IMR-90 (cell line): ENCODE measurements at regions not wholly inside any gene's neighbourhood (a gene's known extent, or its start where the extent isn't known, plus 50 kb on each side); places are given as distances from the start of the nearest gene placed in this dataset.

Experiments
- ATAC-seq: fragments of 200-7000 bp; cut with Tn5 transposase; 2 replicates; pipeline ENCODE4 v1.9.1; 2020; ENCODE audit warnings: low read depth, mild to moderate bottlenecking, moderate library complexity
- BruUV-seq: library from RNA; stranded (reverse); fragments of 400-500 nt; replicated peaks from 2 replicates; lab custom pipeline; 2021; lab: Mats Ljungman, UMichigan
- CTCF ChIA-PET: fragments of 300-600 bp; formaldehyde crosslinking; extraction: SDS; loops from one replicate; lab custom pipeline; 2021; ENCODE audit warnings: antibody characterized with exemption; lab: Yijun Ruan, JAX
- POLR2A ChIA-PET: fragments of 300-600 bp; sonication (Branson Sonifier 250); formaldehyde crosslinking; loops from one replicate; lab custom pipeline; 2022; ENCODE audit warnings: antibody characterized with exemption; ENCODE audit not compliant: unreplicated experiment; lab: Charles Lee
- DNase-seq: peaks from one replicate; pipeline ENCODE4 v3.0.0; 2013
- H2AFZ ChIP-seq: replicated peaks from 2 replicates; pipeline ENCODE3; 2013; ENCODE audit warnings: low read length, mild to moderate bottlenecking; ENCODE audit not compliant: poor library complexity
- H2AK5ac ChIP-seq: 2 replicates; pipeline ENCODE4 v1.6.1; 2013; ENCODE audit warnings: low read depth, low read length, inconsistent platforms
- H2AK9ac ChIP-seq: replicated peaks from 2 replicates; pipeline ENCODE3; 2013; ENCODE audit warnings: mild to moderate bottlenecking, low read depth, low read length, moderate library complexity; ENCODE audit not compliant: poor library complexity
- H2BK120ac ChIP-seq: 2 replicates; pipeline ENCODE4 v1.6.1; 2013; ENCODE audit warnings: low read depth, low read length, inconsistent platforms
- H2BK15ac ChIP-seq: 3 replicates; pipeline ENCODE4 v1.6.1; 2013; ENCODE audit warnings: low read depth, low read length, inconsistent platforms
- H2BK20ac ChIP-seq: 2 replicates; pipeline ENCODE4 v1.6.1; 2013; ENCODE audit warnings: low read depth, mild to moderate bottlenecking, inconsistent platforms, low read length, moderate library complexity
- H2BK5ac ChIP-seq: 2 replicates; pipeline ENCODE4 v1.6.1; 2013; ENCODE audit warnings: mild to moderate bottlenecking, low read depth, low read length, inconsistent platforms; ENCODE audit not compliant: poor library complexity, severe bottlenecking
- H3K14ac ChIP-seq: replicated peaks from 2 replicates; pipeline ENCODE4 v1.6.1; 2013; ENCODE audit warnings: low read depth, low read length, inconsistent platforms
- H3K18ac ChIP-seq: 2 replicates; pipeline ENCODE4 v1.6.1; 2013; ENCODE audit warnings: low read depth, low read length, control low read depth
- H3K23ac ChIP-seq: 2 replicates; pipeline ENCODE4 v1.6.1; 2013; ENCODE audit warnings: low read depth, low read length, inconsistent platforms
- H3K27ac ChIP-seq: 2 replicates; pipeline ENCODE4 v1.5.1; 2013; ENCODE audit warnings: mild to moderate bottlenecking, control low read depth, low read length; ENCODE audit not compliant: insufficient read depth
- H3K27me3 ChIP-seq: 2 replicates; pipeline ENCODE4 v1.6.1; 2013; ENCODE audit warnings: low read length; ENCODE audit not compliant: control insufficient read depth, insufficient read depth
- H3K36me3 ChIP-seq: 2 replicates; pipeline ENCODE4 v1.6.1; 2013; ENCODE audit warnings: low read length, mixed read lengths; ENCODE audit not compliant: control insufficient read depth, insufficient read depth
- H3K4ac ChIP-seq: 2 replicates; pipeline ENCODE4 v1.6.1; 2013; ENCODE audit warnings: low read depth, low read length, inconsistent platforms
- H3K4me1 ChIP-seq: 2 replicates; pipeline ENCODE4 v1.6.1; 2013; ENCODE audit warnings: low read length, mixed read lengths; ENCODE audit not compliant: control insufficient read depth, insufficient read depth
- H3K4me2 ChIP-seq: 2 replicates; pipeline ENCODE4 v1.6.1; 2013; ENCODE audit warnings: low read depth, mild to moderate bottlenecking, control low read depth, low read length, moderate library complexity
- H3K4me3 ChIP-seq: 2 replicates; pipeline ENCODE4 v1.5.1; 2013; ENCODE audit warnings: low read depth, mild to moderate bottlenecking, control low read depth, low read length, moderate library complexity; ENCODE audit not compliant: insufficient read depth
- H3K56ac ChIP-seq: 2 replicates; pipeline ENCODE4 v1.6.1; 2013; ENCODE audit warnings: low read length, inconsistent platforms; ENCODE audit not compliant: insufficient read depth; ENCODE audit errors: extremely low read depth
- H3K79me1 ChIP-seq, 2 experiments: 2 replicates each; pipeline ENCODE4 v1.6.1; 2013; ENCODE audit warnings: low read length in 2 of 2, inconsistent platforms in 1 of 2, low read depth in 1 of 2
- H3K9ac ChIP-seq: 2 replicates; pipeline ENCODE4 v1.6.1; 2013; ENCODE audit warnings: low read depth, low read length, control low read depth
- H3K9me1 ChIP-seq: 2 replicates; pipeline ENCODE4 v1.6.1; 2013; ENCODE audit warnings: low read length, inconsistent platforms; ENCODE audit not compliant: insufficient read depth
- H3K9me3 ChIP-seq: 2 replicates; pipeline ENCODE4 v1.6.1; 2013; ENCODE audit warnings: low read length; ENCODE audit not compliant: control insufficient read depth, insufficient read depth
- H4K20me1 ChIP-seq: 2 replicates; pipeline ENCODE4 v1.6.1; 2013; ENCODE audit warnings: low read length, inconsistent platforms; ENCODE audit not compliant: insufficient read depth
- H4K5ac ChIP-seq: 2 replicates; pipeline ENCODE4 v1.6.1; 2013; ENCODE audit warnings: mild to moderate bottlenecking, low read depth, low read length, control low read depth
- H4K8ac ChIP-seq, 2 experiments: 2 replicates each; pipeline ENCODE4 v1.6.1; 2013; ENCODE audit warnings: low read depth in 2 of 2, low read length in 2 of 2, control low read depth in 1 of 2, inconsistent platforms in 1 of 2
- H4K91ac ChIP-seq: 2 replicates; pipeline ENCODE4 v1.6.1; 2013; ENCODE audit warnings: low read depth, low read length, inconsistent platforms; ENCODE audit not compliant: insufficient read depth
- CEBPB ChIP-seq: IDR thresholded peaks from 2 replicates; pipeline ENCODE4 v1.6.1; 2012; ENCODE audit warnings: low read depth, low read length, improper control_type of control experiment
- MAFK ChIP-seq: IDR thresholded peaks from 2 replicates; pipeline ENCODE4 v1.6.1; 2012; ENCODE audit warnings: low read depth, low read length, improper control_type of control experiment
- POLR2A ChIP-seq: IDR thresholded peaks from 2 replicates; pipeline ENCODE4 v1.6.1; 2012; ENCODE audit warnings: mild to moderate bottlenecking, low read depth, low read length
- RAD21 ChIP-seq: IDR thresholded peaks from 2 replicates; pipeline ENCODE4 v1.6.1; 2012; ENCODE audit warnings: low read length, improper control_type of control experiment
- USF2 ChIP-seq: fragments of 150-350 bp; IDR thresholded peaks from 2 replicates; pipeline ENCODE4 v1.6.1; 2017; ENCODE audit warnings: mild to moderate bottlenecking, antibody characterized with exemption, low read length, low read depth
- WGBS, 2 experiments: methylation state at CpG; one replicate each; pipeline versions ENCODE4 v1.1.5 to v1.1.7; 2013; ENCODE audit warnings: missing lambda C conversion rate in 2 of 2; ENCODE audit not compliant: insufficient read length in 1 of 2; ENCODE audit errors: extremely low coverage in 2 of 2; 5-methylcytosine and 5-hydroxymethylcytosine counted together
- dilution Hi-C: fragments of 300-500 bp; cut with HindIII; formaldehyde crosslinking; loops from one replicate; pipeline ENCODE4 v1.14.3; 2018; ENCODE audit warnings: low sequenced_read_pairs; ENCODE audit not compliant: unreplicated experiment
- in situ Hi-C: fragments of 300-500 bp; cut with MboI; formaldehyde crosslinking; loops from 3 replicates; pipeline ENCODE4 v1.14.3; 2019; ENCODE audit warnings: low sequenced_read_pairs, inconsistent platforms, mixed read lengths
- intact Hi-C: fragments of 100-400 bp; cut with micrococcal nuclease; formaldehyde crosslinking; loops from 2 replicates; pipeline ENCODE4 v1.10.0; 2022
- TF ChIP-seq, protein P1 (sequence below): fragments of 150-350 bp; IDR thresholded peaks from 2 replicates; pipeline ENCODE4 v1.6.1; 2016; ENCODE audit warnings: low read depth, mild to moderate bottlenecking, low read length, moderate library complexity, borderline replicate concordance

DNA sequence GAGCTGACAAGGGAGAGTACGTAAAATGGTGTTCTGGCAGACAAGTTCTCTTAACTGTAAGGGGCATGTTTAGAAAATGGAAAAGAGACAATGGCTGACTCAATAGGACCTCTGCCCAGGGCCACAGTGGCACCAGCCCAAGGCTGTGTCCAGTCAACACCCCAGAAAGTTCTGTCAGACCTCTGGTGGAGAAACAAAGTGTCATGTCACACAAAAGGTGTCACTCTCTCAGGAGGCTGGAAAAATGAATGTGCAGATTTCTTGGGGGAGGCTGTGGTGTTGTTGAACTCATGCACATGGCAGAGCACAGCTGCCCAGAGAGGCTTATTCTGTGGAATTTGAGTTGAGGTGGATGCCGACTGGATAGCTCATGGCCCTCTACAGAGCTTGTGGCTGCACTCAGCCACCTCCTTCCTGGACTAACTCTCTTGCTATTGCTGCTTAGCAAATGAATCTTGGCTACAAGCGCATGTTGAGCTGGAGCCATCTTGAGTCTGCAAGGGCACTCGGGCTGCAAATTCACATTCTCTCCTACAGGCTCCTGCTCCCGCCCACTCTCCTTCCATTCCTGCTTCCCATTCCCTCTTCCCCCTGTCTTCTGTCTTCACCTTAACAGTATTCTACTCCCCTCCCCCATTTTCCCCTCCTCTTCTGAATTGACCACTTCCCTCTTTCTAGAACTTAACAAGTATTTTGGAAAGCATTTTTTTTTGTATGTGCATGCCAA, 55.8 kb upstream of the SLC7A14 start:
- BruUV-seq: no TSS peak
- H3K27me3 ChIP-seq: no peaks in the 10 kb centered on the region
- peak overlapping the region; percentile 83; the same call in 1 of the 2 replicates for H3K27ac ChIP-seq
- H2BK5ac ChIP-seq: no peak overlapping the region
- CTCF ChIA-PET: interaction anchor here (0.7 to 2.2 kb wide), 2 partner anchors 10 to 11 kb away, joined by 3 to 5 read pairs; no protein-coding TSS in a partner anchor
- 0 out of 2 replicates have a peak overlapping the region, but pooled peaks have one; percentile 3 for H3K23ac ChIP-seq
- no peak overlapping the region for H3K9ac ChIP-seq
- peaks cover 4% of the 10 kb centered on the region; the same call in 1 of the 2 replicates for H3K9me3 ChIP-seq
- H3K4me1 ChIP-seq: peaks cover 12% of the 10 kb centered on the region
- no peaks in the 10 kb centered on the region for H3K9me1 ChIP-seq
- peak overlapping the region; percentile 75 for H2BK20ac ChIP-seq
- H3K36me3 ChIP-seq: no peaks in the 10 kb centered on the region
- ATAC-seq: peak; percentile 71
- H3K4me3 ChIP-seq: no peak overlapping the region
- H3K4me2 ChIP-seq: 0 out of 2 replicates have a peak overlapping the region, but pooled peaks have one; percentile 1
- DNase-seq: peak; percentile 46
- peak overlapping the region; percentile 16; the same call in 1 of the 2 replicates for H3K56ac ChIP-seq
- H2BK120ac ChIP-seq: peak overlapping the region; percentile 56
- peak overlapping the region; percentile 46 for H2AFZ ChIP-seq
- peak overlapping the region in 1 of 2 experiments; percentile 39; a peak in 1 of 4 replicates for H4K8ac ChIP-seq
- peak overlapping the region; percentile 63; the same call in 1 of the 2 replicates for H3K18ac ChIP-seq
- H4K5ac ChIP-seq: peak overlapping the region; percentile 35; the same call in 1 of the 2 replicates
- no peaks in the 10 kb centered on the region for H4K20me1 ChIP-seq
- no peak for TF ChIP-seq USF2
- TF ChIP-seq, protein P1, sequence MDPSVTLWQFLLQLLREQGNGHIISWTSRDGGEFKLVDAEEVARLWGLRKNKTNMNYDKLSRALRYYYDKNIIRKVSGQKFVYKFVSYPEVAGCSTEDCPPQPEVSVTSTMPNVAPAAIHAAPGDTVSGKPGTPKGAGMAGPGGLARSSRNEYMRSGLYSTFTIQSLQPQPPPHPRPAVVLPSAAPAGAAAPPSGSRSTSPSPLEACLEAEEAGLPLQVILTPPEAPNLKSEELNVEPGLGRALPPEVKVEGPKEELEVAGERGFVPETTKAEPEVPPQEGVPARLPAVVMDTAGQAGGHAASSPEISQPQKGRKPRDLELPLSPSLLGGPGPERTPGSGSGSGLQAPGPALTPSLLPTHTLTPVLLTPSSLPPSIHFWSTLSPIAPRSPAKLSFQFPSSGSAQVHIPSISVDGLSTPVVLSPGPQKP: no peak
- no peak for TF ChIP-seq CEBPB
- no peak for TF ChIP-seq MAFK
- no peak for TF ChIP-seq RAD21
- no peak for TF ChIP-seq POLR2A
- no peaks in the 10 kb centered on the region for H3K79me1 ChIP-seq
- 100% methylated on average over 3 of the region's 5 CpGs; no CpG with 5 or more reads in 1 of the 2 experiments for WGBS, 2 experiments
- peak overlapping the region; percentile 80 for H3K4ac ChIP-seq
- peak overlapping the region; percentile 82 for H4K91ac ChIP-seq
- dilution Hi-C loops (no loop called here), in situ Hi-C loops (no loop called here), intact Hi-C loops (no loop called here)
- H2BK15ac ChIP-seq: no peak overlapping the region; the same call in 2 of the 3 replicates
- POLR2A ChIA-PET: interaction anchor here (0.6 kb wide), 1 partner anchor 265 kb away, joined by 4 read pairs; no protein-coding TSS in a partner anchor
- H3K14ac ChIP-seq: peak overlapping the region; percentile 47; the same call in 1 of the 2 replicates
- peak overlapping the region; percentile 3; the same call in 1 of the 2 replicates for H2AK5ac ChIP-seq
- H2AK9ac ChIP-seq: peak overlapping the region; percentile 11
